Stimulated activated naive B cell treated with anti-CD40 and anti-IgM and Interleukin-4, amounts not matched to agents 10 μg/mL and 1 μg/mL and 100 μg/mL, for 72 hours (primary cell): ENCODE measurements at regions not wholly inside any gene's neighbourhood (a gene's known extent, or its start where the extent isn't known, plus 50 kb on each side); places are given as distances from the start of the nearest gene placed in this dataset.
"Not testable (repeated sequence)": the region's sequence is repeated elsewhere in the genome, so short reads cannot be mapped to it uniquely, and the experiment has no call there.

Experiments used
- ATAC-seq, 2 donors: fragments of 150-1000 bp; cut with Tn5 transposase; replicated peaks; 2 replicates each; pipeline ENCODE4 v1.10.0; 2021; ENCODE audit warnings: moderate library complexity in 1 of 2
- DNase-seq: peaks from one replicate; pipeline ENCODE4 v3.0.0; 2021
- H3K27ac Mint-ChIP-seq: one replicate; pipeline ENCODE4 v1.8.0; 2022; ENCODE audit warnings: mild to moderate bottlenecking, mixed read lengths
- H3K27me3 Mint-ChIP-seq, 2 donors: one replicate each; pipeline ENCODE4 v1.8.0; 2022; ENCODE audit warnings: mixed read lengths in 2 of 2
- H3K36me3 Mint-ChIP-seq, 2 donors: one replicate each; pipeline ENCODE4 v1.8.0; 2022; ENCODE audit warnings: mixed read lengths in 2 of 2, mild to moderate bottlenecking in 1 of 2
- H3K4me1 Mint-ChIP-seq, 2 donors: one replicate each; pipeline ENCODE4 v1.8.0; 2022; ENCODE audit warnings: mixed read lengths in 2 of 2, mild to moderate bottlenecking in 1 of 2
- H3K4me3 Mint-ChIP-seq, 2 donors: one replicate each; pipeline ENCODE4 v1.8.0; 2022; ENCODE audit warnings: mild to moderate bottlenecking in 2 of 2, mixed read lengths in 2 of 2, moderate library complexity in 1 of 2
- H3K9me3 Mint-ChIP-seq, 2 donors: one replicate each; pipeline ENCODE4 v1.8.0; 2022; ENCODE audit warnings: mixed read lengths in 2 of 2, mild to moderate bottlenecking in 1 of 2

DNA sequence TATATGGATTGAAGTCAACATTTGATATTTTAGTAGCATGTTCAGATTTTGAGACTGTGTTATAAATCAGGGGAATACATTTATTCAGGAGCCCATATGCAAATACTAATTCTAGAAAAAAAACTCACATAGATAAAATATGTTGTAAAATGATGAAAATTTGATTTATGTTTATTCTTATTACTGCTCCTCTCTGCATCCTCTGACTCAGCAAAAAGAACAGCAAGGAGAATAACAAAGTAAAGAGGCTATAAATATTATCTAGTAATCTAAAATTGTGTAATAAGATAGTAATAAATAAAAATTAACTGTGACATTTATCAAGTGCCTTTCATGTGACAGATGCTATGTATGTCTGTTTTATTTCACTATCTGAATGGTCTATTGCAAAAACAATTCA, 507.2 kb upstream of the ANO3 start:
- H3K36me3 Mint-ChIP-seq = no peaks in the 10 kb centered on the region
- no peaks in the 10 kb centered on the region for H3K27me3 Mint-ChIP-seq
- no peak overlapping the region for H3K27ac Mint-ChIP-seq

DNA sequence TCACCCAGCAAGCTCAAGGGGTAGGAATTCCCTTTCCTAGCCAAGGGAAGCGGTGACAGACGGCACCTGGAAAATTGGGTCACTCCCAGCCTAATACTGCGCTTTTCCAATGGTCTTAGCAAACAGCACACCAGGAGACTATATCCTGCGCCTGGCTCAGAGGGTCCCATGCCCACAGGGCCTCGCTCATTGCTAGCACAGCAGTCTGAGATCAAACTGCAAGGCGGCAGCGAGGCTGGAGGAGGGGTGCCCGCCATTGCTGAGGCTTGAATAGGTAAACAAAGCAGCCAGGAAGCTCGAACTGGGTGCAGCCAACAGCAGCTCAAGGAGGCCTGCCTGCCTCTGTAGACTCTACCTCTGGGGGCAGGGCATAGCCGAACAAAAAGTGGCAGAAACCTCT, 500.4 kb upstream of the ANO3 start:
- not testable (repeated sequence) for DNase-seq, H3K27ac Mint-ChIP-seq, ATAC-seq, H3K4me3 Mint-ChIP-seq, H3K4me1 Mint-ChIP-seq, H3K36me3 Mint-ChIP-seq, H3K27me3 Mint-ChIP-seq, H3K9me3 Mint-ChIP-seq

More for the DNA sequence above, 507.2 kb upstream of the ANO3 start:
- Mint-ChIP-seq H3K4me1 (no peaks in the 10 kb centered on the region), H3K9me3 (peaks cover 2 to 6% of the 10 kb centered on the region in 2 donors), H3K4me3 (no peak overlapping the region)
- DNase-seq (no peak), ATAC-seq (no peak)

DNA sequence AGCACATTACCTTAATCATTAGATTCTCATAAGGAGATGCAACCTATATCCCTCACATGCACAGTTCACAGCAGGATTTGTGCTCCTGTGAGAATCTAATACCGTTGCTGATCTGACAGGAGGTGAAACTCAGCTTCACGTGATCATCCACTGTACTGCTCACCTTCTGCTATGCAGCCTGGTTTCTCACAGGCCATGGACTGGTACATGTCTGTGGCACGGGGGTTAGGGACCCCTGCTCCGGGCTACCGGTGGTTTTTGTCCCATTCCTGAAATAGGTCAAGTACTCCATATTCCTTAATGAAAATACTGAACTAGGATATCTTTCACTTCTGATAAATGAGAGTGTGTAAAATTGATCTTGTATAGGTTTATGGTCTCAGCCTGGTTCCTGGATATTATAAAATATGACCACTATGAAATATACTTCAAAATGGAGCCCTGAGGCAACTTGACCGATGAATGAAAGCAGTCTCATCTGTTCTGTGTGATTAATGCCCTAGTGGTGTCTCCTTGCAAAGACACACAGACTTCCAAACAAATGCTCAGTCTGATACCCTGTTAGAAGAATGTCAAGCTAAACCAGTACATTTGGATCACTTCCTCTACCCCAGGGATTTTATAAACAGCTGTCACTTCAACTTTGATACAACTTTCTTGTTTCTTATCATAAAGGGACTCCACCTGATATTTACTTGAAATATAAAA, 492.9 kb upstream of the ANO3 start:
- no peaks in the 10 kb centered on the region for H3K27me3 Mint-ChIP-seq
- H3K4me3 Mint-ChIP-seq = no peak overlapping the region
- DNase-seq (no peak), ATAC-seq (peak; percentile 34)
- no peak overlapping the region for H3K27ac Mint-ChIP-seq
- no peaks in the 10 kb centered on the region for H3K4me1 Mint-ChIP-seq
- H3K36me3 Mint-ChIP-seq = no peaks in the 10 kb centered on the region
- H3K9me3 Mint-ChIP-seq = peaks cover under 1 to 5% of the 10 kb centered on the region in 2 donors

DNA sequence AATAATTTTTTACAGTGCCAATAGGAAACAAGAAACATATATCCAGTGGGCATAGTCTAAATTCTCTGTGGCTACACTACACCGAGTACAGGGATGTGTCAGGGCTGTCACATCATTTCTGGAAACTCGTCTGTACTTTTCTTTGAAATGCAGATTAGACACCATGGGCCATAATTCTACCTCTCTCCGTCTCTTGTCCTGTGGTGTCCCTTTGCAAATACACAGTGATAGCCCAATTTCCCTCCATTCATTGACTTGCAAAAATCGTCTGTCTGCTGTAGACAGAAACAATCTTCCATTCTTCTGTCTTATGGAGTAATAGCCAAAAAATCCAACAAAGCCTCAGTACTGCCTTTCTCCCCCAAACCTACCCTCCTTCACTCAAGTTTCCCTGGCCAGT, 487.1 kb upstream of the ANO3 start:
- Mint-ChIP-seq H3K27me3 (no peaks in the 10 kb centered on the region), H3K27ac (no peak overlapping the region), H3K4me1 (no peaks in the 10 kb centered on the region), H3K9me3 (peaks cover 5 to 7% of the 10 kb centered on the region in 2 donors), H3K4me3 (no peak overlapping the region), H3K36me3 (no peaks in the 10 kb centered on the region)
- no peak for ATAC-seq
- no peak for DNase-seq

DNA sequence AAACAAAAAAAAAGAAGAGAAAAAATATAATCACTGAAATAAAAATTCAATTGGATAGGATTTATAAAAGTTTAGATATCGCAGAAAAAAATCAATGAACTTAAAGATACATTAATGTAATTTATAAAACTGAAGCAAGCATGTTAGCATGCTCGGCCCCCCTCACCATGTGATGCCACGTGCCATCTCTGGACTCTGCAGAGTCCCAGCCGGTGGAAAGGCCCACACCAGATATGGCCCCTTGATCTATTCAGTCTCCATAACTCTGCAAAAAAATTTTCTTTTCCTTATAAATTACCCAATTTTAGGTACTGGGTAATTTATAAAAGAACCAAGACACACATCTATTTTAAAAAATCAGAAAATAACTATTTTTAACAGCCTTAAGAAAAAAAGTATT, 476.0 kb upstream of the ANO3 start:
- ATAC-seq = no peak
- Mint-ChIP-seq H3K36me3 (no peaks in the 10 kb centered on the region), H3K27me3 (no peaks in the 10 kb centered on the region), H3K4me1 (no peaks in the 10 kb centered on the region), H3K9me3 (no peaks in the 10 kb centered on the region), H3K27ac (no peak overlapping the region), H3K4me3 (no peak overlapping the region)
- no peak for DNase-seq

DNA sequence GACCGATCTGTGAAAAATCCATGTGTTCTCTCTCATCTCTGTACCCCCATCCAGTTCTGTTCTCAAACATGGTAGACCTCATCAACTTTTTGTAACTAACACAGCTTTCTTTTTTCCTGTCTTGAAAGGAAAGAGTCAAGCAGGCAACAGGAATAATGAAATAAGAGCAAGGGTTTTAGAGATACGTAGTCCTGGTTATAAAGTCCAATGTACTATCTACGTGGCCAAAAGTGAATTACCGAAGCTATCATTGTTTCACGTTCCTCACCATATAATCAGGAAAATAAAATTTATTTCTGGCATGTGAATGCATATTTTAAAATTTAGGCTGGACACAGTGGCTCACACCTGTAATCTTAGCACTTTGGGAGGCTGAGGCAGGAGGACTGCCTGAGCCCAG, 472.2 kb upstream of the ANO3 start:
- Mint-ChIP-seq H3K4me1 (no peaks in the 10 kb centered on the region), H3K27ac (no peak overlapping the region), H3K4me3 (no peak overlapping the region), H3K9me3 (no peaks in the 10 kb centered on the region), H3K36me3 (no peaks in the 10 kb centered on the region), H3K27me3 (no peaks in the 10 kb centered on the region)
- DNase-seq = no peak
- ATAC-seq = no peak

DNA sequence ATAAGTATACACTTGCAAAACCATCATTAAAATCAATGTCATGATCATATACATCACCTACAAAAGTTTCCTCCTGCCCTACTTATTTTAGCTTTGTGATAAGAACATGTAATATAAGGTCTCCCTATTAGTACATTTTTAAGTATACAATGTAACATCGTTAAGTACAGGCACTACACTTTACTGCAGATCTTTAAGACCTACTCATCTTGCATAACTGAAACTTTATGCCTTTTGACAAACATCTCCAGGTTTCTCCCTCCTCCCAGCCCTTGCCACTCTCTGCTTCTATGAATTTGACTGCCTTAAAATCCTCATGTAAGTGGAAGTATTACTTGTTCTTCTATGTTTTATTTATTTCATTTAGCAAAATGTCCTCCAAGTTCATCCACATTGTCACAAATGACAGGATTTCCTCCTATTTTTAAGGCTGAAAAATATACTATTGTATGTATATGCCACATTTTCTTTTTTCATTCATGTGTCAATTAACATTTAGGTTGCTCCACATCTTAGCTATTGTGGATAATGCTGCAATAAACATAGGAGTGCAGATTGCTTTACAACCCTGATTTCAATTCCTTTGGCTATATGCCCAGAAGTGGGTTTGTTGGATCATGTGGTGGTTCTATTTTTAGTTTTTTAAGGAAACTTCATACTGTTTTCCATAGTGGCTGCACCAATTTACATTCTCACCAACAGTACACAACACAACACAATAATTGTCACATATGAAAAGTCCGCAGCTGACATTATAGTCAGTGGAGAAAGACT, 471.1 kb upstream of the ANO3 start:
- H3K9me3 Mint-ChIP-seq = no peaks in the 10 kb centered on the region
- no peaks in the 10 kb centered on the region for H3K4me1 Mint-ChIP-seq
- ATAC-seq = no peak
- H3K36me3 Mint-ChIP-seq = no peaks in the 10 kb centered on the region
- H3K27me3 Mint-ChIP-seq = no peaks in the 10 kb centered on the region
- H3K27ac Mint-ChIP-seq = no peak overlapping the region
- no peak overlapping the region for H3K4me3 Mint-ChIP-seq
- no peak for DNase-seq

DNA sequence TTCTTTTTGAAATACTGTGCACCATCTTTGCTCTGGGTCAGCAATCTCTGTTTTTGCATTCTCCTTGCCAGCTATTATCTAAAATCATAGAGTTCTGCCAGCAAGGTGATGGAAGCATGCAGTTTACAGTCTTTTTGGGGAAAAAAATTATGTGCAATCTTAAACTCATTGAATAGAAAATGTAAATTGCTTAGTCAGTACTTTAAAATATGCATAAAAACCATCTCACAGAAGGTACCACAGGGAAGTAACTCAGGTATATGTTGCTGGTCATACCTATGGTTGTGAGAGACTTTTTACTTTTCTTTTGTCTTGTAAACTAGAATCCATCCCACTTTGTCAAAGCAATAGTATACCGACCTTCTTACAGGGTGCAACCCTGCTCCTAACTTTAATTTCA, 469.8 kb upstream of the ANO3 start:
- Mint-ChIP-seq H3K4me3 (no peak overlapping the region), H3K27ac (no peak overlapping the region), H3K4me1 (no peaks in the 10 kb centered on the region), H3K36me3 (no peaks in the 10 kb centered on the region), H3K9me3 (no peaks in the 10 kb centered on the region), H3K27me3 (no peaks in the 10 kb centered on the region)
- ATAC-seq = no peak
- no peak for DNase-seq

DNA sequence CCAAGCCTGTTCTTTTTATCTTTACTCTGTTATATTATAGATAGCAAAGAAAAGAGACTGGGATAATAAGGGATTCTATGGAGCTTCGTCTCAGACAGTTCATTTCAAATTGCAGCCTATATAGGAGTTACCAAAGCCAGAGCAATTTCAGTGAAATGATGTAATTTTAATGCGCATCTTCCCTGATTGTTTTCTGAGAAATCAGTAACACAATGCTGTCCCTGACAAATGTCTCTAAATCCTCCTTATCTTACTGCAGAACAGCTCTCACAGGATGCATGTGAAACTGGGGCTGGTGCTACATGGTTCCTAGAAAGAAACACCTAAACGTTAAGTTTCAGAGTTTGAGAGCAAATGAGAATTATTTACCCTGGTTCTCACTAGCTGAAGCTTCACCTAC, 467.9 kb upstream of the ANO3 start:
- no peaks in the 10 kb centered on the region for H3K9me3 Mint-ChIP-seq
- no peaks in the 10 kb centered on the region for H3K27me3 Mint-ChIP-seq
- no peak for ATAC-seq
- H3K4me1 Mint-ChIP-seq = no peaks in the 10 kb centered on the region
- H3K36me3 Mint-ChIP-seq = no peaks in the 10 kb centered on the region
- no peak overlapping the region for H3K27ac Mint-ChIP-seq
- DNase-seq = no peak
- no peak overlapping the region for H3K4me3 Mint-ChIP-seq

DNA sequence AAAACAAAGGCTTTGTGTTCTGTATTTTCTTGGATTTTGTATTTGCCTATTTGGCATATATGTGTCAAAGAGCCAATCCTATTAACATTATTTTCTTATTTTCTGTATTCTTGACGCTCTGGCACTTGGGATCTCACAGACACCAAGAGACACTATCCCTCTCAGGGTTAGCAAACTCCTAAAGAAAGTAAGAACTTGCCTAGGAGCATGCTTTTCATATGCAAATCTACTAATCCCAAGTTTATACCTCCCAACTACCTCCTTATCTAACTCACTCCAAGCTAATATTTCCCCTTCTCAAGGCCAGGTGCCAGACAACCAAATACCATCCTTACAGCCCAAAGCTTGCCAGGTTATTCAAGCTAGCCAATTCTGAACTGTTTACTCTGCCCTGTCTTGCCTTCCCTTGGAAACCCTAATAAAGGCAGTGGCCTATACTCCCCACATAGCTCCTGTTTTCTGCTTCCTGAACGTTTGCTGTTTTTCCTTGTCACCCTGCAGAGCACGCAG, 455.4 kb upstream of the ANO3 start:
- Mint-ChIP-seq H3K4me1 (no peaks in the 10 kb centered on the region), H3K36me3 (no peaks in the 10 kb centered on the region), H3K27ac (no peak overlapping the region), H3K9me3 (peaks cover 2 to 3% of the 10 kb centered on the region in 2 donors), H3K4me3 (no peak overlapping the region), H3K27me3 (no peaks in the 10 kb centered on the region)
- DNase-seq (no peak), ATAC-seq (no peak)

DNA sequence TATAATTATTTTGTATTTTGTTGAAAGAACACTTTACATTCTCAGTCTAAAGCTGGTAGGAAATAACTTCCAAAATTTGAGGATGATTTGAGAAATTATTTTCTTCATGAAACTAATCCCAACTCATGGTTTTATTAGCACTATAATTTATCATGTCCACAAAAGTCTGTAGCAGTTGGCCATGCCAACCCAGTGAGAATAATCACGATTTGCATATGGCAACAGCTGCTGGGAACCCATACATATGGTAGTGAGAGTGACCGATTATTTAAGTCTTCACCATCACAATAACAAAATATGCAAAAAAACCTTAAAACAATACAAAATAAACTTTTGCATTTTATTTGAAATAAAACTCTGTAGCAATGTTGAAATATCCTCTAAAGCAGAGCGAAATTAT, 445.9 kb upstream of the ANO3 start:
- ATAC-seq = no peak
- Mint-ChIP-seq H3K9me3 (peaks cover 0 to 4% of the 10 kb centered on the region in 2 donors), H3K27me3 (no peaks in the 10 kb centered on the region), H3K27ac (no peak overlapping the region), H3K4me3 (no peak overlapping the region), H3K36me3 (no peaks in the 10 kb centered on the region), H3K4me1 (no peaks in the 10 kb centered on the region)
- DNase-seq = no peak

DNA sequence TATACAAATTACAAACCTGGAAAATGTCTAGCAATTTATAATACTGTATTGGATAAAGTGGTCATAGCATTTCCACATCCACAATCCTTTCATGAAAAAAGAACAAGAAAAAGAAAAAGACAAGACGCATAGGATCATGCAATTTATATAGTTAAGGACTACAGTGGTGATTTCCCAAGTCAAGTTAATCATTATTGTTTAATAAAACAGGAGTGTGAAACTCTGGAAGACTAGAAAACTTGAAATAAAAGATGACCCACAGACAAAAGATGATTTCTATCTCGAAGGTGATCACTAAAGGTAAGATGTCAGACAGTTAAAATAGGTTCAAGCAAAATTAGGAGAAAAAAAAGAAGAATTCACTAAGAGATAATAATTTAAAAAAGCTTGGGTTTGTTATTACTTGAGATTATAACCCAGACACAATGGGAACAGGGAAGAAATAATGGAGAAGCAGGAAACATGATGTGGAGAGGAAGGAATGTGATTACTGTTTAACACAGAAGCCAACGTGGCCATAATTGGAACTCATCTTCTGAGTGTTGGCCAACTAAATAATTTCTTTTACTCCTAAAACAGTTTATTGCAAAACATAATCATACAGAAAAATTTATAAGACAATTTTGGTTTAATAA, 441.2 kb upstream of the ANO3 start:
- Mint-ChIP-seq H3K4me1 (no peaks in the 10 kb centered on the region), H3K27ac (no peak overlapping the region), H3K9me3 (no peaks in the 10 kb centered on the region), H3K27me3 (no peaks in the 10 kb centered on the region), H3K36me3 (no peaks in the 10 kb centered on the region), H3K4me3 (no peak overlapping the region)
- DNase-seq (no peak), ATAC-seq (no peak)

DNA sequence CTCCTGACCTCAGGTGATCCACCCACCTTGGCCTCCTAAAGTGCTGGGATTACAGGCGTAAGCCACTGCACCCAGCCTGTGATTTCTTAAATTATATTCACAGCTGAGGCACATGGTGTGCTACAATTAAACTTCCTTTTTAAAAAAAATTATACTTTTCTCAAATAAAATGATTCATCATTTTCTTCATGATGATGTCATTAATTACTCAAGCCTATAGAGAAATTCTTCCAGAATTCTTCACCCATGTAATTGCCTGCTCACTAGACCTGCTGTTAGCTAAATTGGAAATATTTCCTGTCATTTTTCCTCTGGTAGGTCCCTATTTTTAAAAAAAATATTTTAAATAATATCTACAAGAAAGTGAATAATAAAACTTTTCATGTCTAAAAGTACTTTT, 440.0 kb upstream of the ANO3 start:
- Mint-ChIP-seq H3K4me3 (no peak overlapping the region), H3K4me1 (no peaks in the 10 kb centered on the region), H3K36me3 (no peaks in the 10 kb centered on the region), H3K27ac (no peak overlapping the region), H3K9me3 (no peaks in the 10 kb centered on the region), H3K27me3 (no peaks in the 10 kb centered on the region)
- ATAC-seq (no peak), DNase-seq (no peak)

DNA sequence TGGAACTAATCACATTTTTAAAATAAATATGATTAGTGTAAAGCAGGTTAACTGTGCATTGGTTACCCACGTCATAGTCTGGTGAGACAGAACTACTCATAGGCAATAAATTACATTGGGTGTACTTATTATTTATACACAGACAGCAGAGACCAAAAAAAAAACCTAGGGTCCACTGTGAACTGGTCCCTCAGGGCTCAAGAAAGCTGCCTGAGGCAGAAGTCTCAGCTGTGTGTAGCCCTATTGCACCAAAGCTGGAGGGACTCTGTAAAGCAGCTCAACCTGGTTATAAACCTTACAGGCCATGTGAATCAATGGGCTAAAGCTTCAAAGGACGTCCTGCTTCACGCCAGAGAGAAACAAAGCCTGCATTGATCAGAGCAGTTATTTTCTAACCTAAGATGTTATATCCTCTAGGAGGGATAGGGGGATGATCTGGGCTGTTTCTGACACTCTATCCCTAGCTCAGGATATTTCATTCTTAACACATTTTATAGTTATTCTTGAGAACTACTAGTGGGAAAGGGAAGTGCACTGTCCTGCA, 432.2 kb upstream of the ANO3 start:
- H3K36me3 Mint-ChIP-seq = no peaks in the 10 kb centered on the region
- ATAC-seq = no peak

DNA sequence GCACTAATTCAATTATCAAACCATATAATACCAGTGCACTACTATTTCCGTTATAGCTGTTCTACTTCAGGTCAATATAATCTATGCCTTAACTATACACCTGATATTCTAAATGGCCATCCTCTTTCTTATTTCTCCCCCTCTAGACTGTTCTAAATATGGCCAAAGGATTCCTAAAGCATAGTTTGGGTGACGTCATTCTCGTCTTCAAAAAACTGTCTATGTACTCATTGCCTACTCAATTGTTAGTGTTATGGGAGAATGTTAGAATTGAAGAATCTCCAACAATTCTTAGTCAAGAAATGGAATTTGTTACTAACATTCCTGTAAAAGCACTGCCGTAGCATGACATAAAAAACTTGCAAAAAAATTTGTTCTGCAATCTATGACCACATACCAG, 431.1 kb upstream of the ANO3 start:
- Mint-ChIP-seq H3K4me1 (no peaks in the 10 kb centered on the region), H3K27ac (no peak overlapping the region), H3K27me3 (no peaks in the 10 kb centered on the region), H3K36me3 (no peaks in the 10 kb centered on the region), H3K4me3 (no peak overlapping the region), H3K9me3 (no peaks in the 10 kb centered on the region)
- DNase-seq (no peak), ATAC-seq (no peak)

More for the DNA sequence above, 432.2 kb upstream of the ANO3 start:
- H3K4me1 Mint-ChIP-seq = no peaks in the 10 kb centered on the region
- H3K27ac Mint-ChIP-seq = no peak overlapping the region
- H3K4me3 Mint-ChIP-seq = no peak overlapping the region
- no peak for DNase-seq
- H3K9me3 Mint-ChIP-seq = no peaks in the 10 kb centered on the region
- H3K27me3 Mint-ChIP-seq = no peaks in the 10 kb centered on the region
